HG02571 (cell line): ENCODE measurements at regions not wholly inside any gene's neighbourhood (a gene's known extent, or its start where the extent isn't known, plus 50 kb on each side); places are given as distances from the start of the nearest gene placed in this dataset.

Source experiments
- ATAC-seq: cut with Tn5 transposase; IDR thresholded peaks from one replicate; pipeline ENCODE4 v1.9.1; 2021; ENCODE audit warnings: mild to moderate bottlenecking, moderate library complexity; ENCODE audit not compliant: unreplicated experiment

- no peak for ATAC-seq
These were observed 421.2 kb upstream of the FBXO33 start for GRCh38 chr14:39853441-39853840.

GRCh38 chr14:39851202-39851601, 419.0 kb upstream of the FBXO33 start:
- ATAC-seq = no peak

- ATAC-seq = no peak
These were observed 415.6 kb upstream of the FBXO33 start for GRCh38 chr14:39847852-39848251.

DNA sequence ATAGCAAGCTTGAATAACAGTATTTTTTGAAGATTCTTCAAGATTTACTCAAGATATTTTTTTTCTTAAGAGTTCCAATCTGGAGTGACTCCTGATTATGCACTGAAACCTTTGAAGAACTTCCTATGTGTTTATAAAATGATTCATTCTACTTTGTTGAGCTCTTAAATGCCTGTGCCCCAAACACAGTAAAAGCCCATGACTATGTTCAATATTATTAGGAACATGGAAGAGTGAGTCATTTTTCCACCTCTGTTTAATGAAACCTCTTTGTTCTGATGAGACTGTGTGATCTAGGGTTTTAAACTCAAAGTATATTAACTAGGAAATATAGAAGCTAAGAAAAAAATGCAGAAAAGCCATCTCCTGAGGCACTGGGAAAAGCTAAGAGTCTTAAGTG, 415.0 kb upstream of the FBXO33 start:
- no peak for ATAC-seq

GRCh38 chr14:39843881-39844280, 411.6 kb upstream of the FBXO33 start:
- ATAC-seq = no peak

DNA sequence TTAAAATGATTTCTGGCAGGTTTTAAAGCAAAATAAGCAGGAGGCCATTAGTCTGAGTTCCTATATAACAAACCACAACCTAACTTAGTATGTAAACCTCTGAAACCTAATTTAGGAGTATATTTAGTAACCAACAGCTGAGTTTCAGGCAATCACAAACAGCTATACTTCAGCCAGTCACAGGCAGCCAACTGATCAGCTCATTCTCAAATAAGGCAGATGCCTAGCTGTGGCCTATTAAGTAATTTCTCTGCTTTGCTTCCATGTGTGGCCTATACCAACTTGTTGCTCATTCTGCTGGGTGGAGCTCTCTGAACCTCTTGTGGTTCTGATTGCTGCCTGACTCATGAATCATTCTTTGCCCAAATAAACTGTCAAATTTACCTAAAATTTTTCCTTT, 408.9 kb upstream of the FBXO33 start:
- ATAC-seq = no peak

GRCh38 chr14:39827901-39828655, 395.8 kb upstream of the FBXO33 start:
- ATAC-seq = peak; percentile 99

- ATAC-seq = no peak
These were observed 380.5 kb upstream of the FBXO33 start for GRCh38 chr14:39812532-39813320.

- ATAC-seq = no peak
These were observed 375.0 kb upstream of the FBXO33 start for GRCh38 chr14:39807271-39807670.

GRCh38 chr14:39784461-39784860, 352.2 kb upstream of the FBXO33 start:
- no peak for ATAC-seq

DNA sequence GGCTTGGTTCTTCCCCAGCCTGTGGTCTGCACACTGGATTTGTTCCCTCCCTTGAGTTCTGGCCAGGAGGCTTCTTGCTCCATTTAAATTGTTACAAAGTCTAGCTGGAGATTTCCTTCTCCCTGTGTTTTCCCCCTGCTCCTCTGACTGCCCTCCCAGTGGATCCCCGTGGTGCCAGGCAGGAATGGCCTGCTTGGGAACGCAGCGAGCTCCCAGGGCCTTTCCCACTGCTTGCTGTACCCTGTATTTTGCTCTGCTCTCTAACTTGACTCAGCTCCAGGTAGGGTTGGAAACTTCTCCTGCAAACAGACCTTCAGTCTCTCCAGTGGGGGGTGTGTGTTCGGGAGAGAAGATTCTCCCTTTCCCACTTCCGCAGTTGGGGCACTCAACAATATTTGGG, 349.2 kb upstream of the FBXO33 start:
- ATAC-seq = no peak

- no peak for ATAC-seq
These were observed 341.3 kb upstream of the FBXO33 start for GRCh38 chr14:39773387-39774126.

- ATAC-seq = no peak
These were observed 340.4 kb upstream of the FBXO33 start for GRCh38 chr14:39772627-39773026.

DNA sequence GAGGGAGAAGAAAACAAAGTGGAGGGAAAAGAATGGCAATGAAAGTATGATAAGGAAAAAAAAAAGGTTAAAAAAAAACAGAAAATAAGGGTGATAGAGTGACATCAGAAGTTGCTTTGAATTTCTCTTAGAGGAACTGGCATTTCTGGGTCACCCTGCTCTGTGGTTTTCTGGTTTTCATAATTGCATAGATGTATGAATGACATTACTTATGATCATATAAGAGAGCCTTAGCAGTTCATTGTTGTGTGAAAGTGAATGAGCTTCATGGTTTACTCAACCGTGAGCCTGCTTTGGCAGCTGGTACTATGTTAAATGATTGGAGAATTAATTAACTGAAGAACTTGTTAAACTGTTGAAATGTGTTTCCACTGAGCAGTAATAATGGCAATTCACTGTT, 336.4 kb upstream of the FBXO33 start:
- no peak for ATAC-seq

DNA sequence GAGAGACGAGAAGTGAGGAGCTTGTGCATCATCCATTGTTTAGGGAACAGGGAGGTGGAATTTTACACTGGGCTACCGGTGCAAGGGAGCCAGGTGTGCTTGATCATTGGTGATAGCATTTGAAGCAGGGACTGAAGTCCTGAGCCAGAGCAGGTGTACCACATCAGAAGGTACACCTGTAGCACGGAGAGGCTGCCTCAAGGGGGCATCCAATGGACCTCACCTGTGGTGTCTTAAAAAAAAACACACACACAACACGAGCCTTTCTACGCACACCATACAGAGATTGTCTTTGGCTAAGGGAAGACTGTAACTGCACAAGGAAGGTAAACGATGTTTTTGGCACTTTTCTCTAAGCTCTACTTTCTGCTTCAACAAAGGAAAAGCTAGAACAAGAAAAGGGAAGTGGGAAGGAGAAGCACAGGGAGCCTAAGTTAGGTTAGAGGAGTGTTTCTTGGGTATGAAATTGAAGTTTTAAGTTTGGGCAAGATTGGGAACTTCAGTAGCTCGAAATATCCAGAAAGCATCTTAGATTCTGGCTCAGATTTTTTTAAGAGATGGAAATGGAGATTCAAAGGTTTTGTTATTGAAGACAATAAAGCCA, 334.3 kb upstream of the FBXO33 start:
- ATAC-seq = no peak

DNA sequence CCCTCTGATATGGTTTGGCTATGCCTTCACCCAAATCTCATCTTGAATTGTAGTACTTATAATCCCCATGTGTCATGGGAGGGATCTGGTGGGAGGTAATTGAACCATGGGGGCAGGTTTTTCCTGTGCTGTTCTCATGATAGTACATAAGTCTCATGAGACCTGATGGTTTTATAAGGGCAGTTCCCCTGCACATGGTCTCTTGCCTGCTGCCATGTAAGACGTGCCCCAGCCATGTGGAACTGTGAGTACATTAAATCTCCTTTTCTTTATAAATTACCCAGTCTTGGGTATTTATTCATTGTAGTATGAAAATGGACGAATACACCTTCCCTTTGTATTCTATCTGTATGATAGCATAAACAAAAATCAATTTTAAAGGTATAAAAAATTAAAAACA, 333.4 kb upstream of the FBXO33 start:
- no peak for ATAC-seq

GRCh38 chr14:39763402-39763890, 331.2 kb upstream of the FBXO33 start:
- no peak for ATAC-seq

DNA sequence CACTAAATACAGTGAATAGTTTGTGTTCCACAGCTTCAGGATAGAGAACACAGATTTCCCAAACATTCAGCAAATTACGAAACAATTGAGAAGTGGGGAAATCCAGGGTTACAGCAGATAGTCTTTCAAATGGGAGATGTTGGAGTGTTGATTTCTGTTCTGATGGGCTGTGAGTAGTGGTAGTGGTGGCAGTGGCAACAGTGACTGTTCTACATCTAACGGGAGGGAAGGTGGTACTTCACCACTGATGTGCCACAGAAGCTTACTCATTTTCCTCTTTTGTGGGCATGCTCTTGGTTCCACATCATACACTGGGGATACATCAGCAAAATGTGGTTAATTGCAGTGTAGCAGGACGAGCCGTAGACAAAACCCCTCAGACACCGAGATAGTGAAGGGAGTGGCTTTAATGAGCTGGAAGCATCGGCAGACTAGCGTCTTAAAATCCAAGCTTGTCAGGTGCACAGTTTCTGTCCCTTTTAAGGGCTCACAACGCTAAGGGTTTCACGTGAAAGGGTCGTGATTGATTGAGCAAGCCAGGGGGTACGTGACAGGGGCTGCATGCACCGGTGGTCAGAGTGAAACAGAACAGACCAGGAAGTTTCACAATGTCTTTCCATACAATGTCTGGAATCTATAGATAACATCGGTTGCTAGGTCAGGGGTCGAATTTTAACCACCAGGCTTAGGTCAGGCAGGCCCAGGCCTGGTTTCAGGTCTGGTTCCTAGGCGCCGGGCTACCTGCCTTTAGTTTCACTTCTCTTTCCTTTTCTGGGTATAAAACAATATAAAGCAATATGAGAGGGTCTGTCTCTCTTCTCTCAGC, 330.6 kb upstream of the FBXO33 start:
- ATAC-seq = peak; percentile 45

GRCh38 chr14:39755269-39755878, 323.1 kb upstream of the FBXO33 start:
- no peak for ATAC-seq

GRCh38 chr14:39740454-39740853, 308.2 kb upstream of the FBXO33 start:
- no peak for ATAC-seq
